ENCODE measurements at regions not wholly inside any gene's neighbourhood (a gene's known extent, or its start where the extent isn't known, plus 50 kb on each side); places are given as distances from the start of the nearest gene placed in this dataset.

GRCh38 chr2:111219734-111220505 lies 99.2 kb downstream of the BCL2L11 start:
- TF ChIP-seq POLR2A (IDR thresholded peaks at IDR 0.05) (no peak), CTCF (IDR thresholded peaks at IDR 0.05) (no peak), POLR2AphosphoS5 (IDR thresholded peaks at IDR 0.05) (no peak)

All from sigmoid colon (tissue), 4 donors.